Limb (tissue), 2 donors: ENCODE measurements at regions not wholly inside any gene's neighbourhood (a gene's known extent, or its start where the extent isn't known, plus 50 kb on each side); places are given as distances from the start of the nearest gene placed in this dataset.

Source experiments
- DNase-seq, 2 donors: peaks; one replicate each; pipeline ENCODE4 v3.0.0-alpha.2; 2016; ENCODE audit errors: extremely low spot score in 2 of 2

GRCh38 chr2:20111311-20112131 is 60.1 kb upstream of the LAPTM4A start:
- no peak for DNase-seq

DNA sequence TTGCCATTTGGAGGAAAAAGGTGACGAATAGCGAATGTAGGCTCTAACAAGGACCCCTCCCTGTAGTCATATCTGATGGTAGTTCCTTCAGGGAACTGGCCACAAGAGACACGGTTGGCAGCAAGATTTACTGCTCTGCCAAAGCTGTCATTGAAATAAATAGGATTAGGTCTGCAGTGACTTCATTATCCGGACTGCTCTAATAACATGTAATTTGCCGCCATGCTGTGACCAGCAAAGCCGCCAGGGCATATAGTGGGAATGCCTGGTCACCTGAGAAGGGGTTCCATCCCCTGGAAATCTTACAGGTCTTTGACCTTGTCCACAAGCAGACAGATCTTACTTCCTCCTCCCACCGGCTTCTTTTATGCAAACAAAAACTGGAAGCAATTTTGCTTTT is 59.4 kb upstream of the LAPTM4A start:
- DNase-seq: no peak

GRCh38 chr2:20110383-20110782 is 59.0 kb upstream of the LAPTM4A start:
- DNase-seq: no peak

- no peak for DNase-seq
These were observed 57.4 kb upstream of the LAPTM4A start for GRCh38 chr2:20108655-20109396.

GRCh38 chr2:20107776-20108175 is 56.3 kb upstream of the LAPTM4A start:
- no peak for DNase-seq

DNA sequence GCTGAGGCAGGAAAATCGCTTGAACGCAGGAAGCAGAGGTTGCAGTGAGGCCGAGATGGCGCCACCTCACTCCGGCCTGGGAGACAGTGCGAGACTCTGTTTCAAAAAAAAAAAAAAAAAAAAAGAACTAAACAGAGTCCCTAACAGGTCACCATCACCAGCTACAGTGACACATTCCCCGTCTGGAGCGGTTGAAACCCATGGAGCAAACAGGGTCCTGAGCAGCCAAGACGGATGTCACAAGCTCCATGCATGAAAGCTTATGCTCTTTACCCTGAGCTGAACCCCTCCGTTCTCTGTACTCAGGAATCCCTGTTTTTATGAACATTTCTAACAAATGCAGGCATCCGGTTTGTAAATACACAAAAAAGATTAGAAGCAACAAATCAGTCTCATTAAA is 55.9 kb upstream of the LAPTM4A start:
- DNase-seq: no peak

DNA sequence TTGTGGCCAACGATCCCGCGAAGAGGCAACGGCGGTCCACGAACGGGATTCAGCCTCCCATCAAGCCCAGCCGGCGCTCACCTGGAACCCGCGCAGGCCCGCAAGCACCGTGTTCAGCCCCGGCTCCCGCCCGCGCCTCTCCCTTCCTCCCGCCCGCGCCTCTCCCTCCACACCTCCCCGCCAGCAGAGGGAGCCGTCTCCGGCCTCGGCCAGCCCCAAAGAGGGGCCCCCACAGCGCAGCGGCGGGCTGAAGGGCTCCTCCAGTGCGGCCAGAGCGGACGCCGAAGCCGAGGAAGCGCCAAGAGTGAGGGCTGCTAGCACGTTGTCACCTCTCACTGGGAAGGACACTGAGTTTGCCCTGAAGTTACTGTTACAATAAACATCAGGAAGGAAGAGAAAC is 55.3 kb upstream of the LAPTM4A start:
- peak in 1 of 2 donors; percentile 51 for DNase-seq

- DNase-seq: no peak
These were observed 53.6 kb upstream of the LAPTM4A start for GRCh38 chr2:20104900-20105545.

- no peak for DNase-seq
These were observed 52.1 kb upstream of the LAPTM4A start for GRCh38 chr2:20103530-20103929.
